ENCODE measurements at regions not wholly inside any gene's neighbourhood (a gene's known extent, or its start where the extent isn't known, plus 50 kb on each side); places are given as distances from the start of the nearest gene placed in this dataset.

GRCh38 chr3:111373861-111374260, 168.1 kb upstream of the CD96 start:
- TF ChIP-seq CTCF (IDR thresholded peaks at IDR 0.05; ENCODE audit: low read depth, low read length, missing control alignments) = no peak
- no peak overlapping the region for H3K4me3 ChIP-seq (replicated peaks; ENCODE audit: low read depth, low read length)
- no peak for DNase-seq (ENCODE audit: extremely low read depth, low read depth)

GRCh38 chr3:111385971-111386495, 156.0 kb upstream of the CD96 start:
- H3K4me3 ChIP-seq (replicated peaks; ENCODE audit: low read depth, low read length) = no peak overlapping the region
- TF ChIP-seq CTCF (IDR thresholded peaks at IDR 0.05; ENCODE audit: low read depth, low read length, missing control alignments) = no peak
- no peak for DNase-seq (ENCODE audit: extremely low read depth, low read depth)

- TF ChIP-seq CTCF (IDR thresholded peaks at IDR 0.05; ENCODE audit: low read depth, low read length, missing control alignments) = no peak
- peak; percentile 16 for DNase-seq (ENCODE audit: extremely low read depth, low read depth)
- H3K4me3 ChIP-seq (replicated peaks; ENCODE audit: low read depth, low read length) = no peak overlapping the region
Measured at GRCh38 chr3:111392894-111393398, 149.1 kb upstream of the CD96 start.

GRCh38 chr3:111412656-111413055, 129.3 kb upstream of the CD96 start:
- no peak for TF ChIP-seq CTCF (IDR thresholded peaks at IDR 0.05; ENCODE audit: low read depth, low read length, missing control alignments)
- no peak overlapping the region for H3K4me3 ChIP-seq (replicated peaks; ENCODE audit: low read depth, low read length)
- no peak for DNase-seq (ENCODE audit: extremely low read depth, low read depth)

- no peak for DNase-seq (ENCODE audit: extremely low read depth, low read depth)
- TF ChIP-seq CTCF (IDR thresholded peaks at IDR 0.05; ENCODE audit: low read depth, low read length, missing control alignments) = no peak
- H3K4me3 ChIP-seq (replicated peaks; ENCODE audit: low read depth, low read length) = no peak overlapping the region
Measured at GRCh38 chr3:111414531-111414930, 127.5 kb upstream of the CD96 start.

GRCh38 chr3:111415018-111415417, 127.0 kb upstream of the CD96 start:
- DNase-seq (ENCODE audit: extremely low read depth, low read depth) = no peak
- H3K4me3 ChIP-seq (replicated peaks; ENCODE audit: low read depth, low read length) = no peak overlapping the region
- TF ChIP-seq CTCF (IDR thresholded peaks at IDR 0.05; ENCODE audit: low read depth, low read length, missing control alignments) = no peak

GRCh38 chr3:111418391-111418790, 123.6 kb upstream of the CD96 start:
- TF ChIP-seq CTCF (IDR thresholded peaks at IDR 0.05; ENCODE audit: low read depth, low read length, missing control alignments) = no peak
- no peak overlapping the region for H3K4me3 ChIP-seq (replicated peaks; ENCODE audit: low read depth, low read length)
- DNase-seq (ENCODE audit: extremely low read depth, low read depth) = no peak
